IMR-90 (cell line): ENCODE measurements at regions not wholly inside any gene's neighbourhood (a gene's known extent, or its start where the extent isn't known, plus 50 kb on each side); places are given as distances from the start of the nearest gene placed in this dataset.
A peak's percentile ranks its signal among the peaks of the same experiment; 100 is the strongest.

ENCODE experiments used
- ATAC-seq: fragments of 200-7000 bp; cut with Tn5 transposase; 2 replicates; pipeline ENCODE4 v1.9.1; 2020; ENCODE audit warnings: low read depth, mild to moderate bottlenecking, moderate library complexity
- BruUV-seq: library from RNA; stranded (reverse); fragments of 400-500 nt; replicated peaks from 2 replicates; lab custom pipeline; 2021; lab: Mats Ljungman, UMichigan
- CTCF ChIA-PET: fragments of 300-600 bp; formaldehyde crosslinking; extraction: SDS; loops from one replicate; lab custom pipeline; 2021; ENCODE audit warnings: antibody characterized with exemption; lab: Yijun Ruan, JAX
- POLR2A ChIA-PET: fragments of 300-600 bp; sonication (Branson Sonifier 250); formaldehyde crosslinking; loops from one replicate; lab custom pipeline; 2022; ENCODE audit warnings: antibody characterized with exemption; ENCODE audit not compliant: unreplicated experiment; lab: Charles Lee
- DNase-seq: peaks from one replicate; pipeline ENCODE4 v3.0.0; 2013
- H2AFZ ChIP-seq: replicated peaks from 2 replicates; pipeline ENCODE3; 2013; ENCODE audit warnings: low read length, mild to moderate bottlenecking; ENCODE audit not compliant: poor library complexity
- H2AK5ac ChIP-seq: 2 replicates; pipeline ENCODE4 v1.6.1; 2013; ENCODE audit warnings: low read depth, low read length, inconsistent platforms
- H2AK9ac ChIP-seq: replicated peaks from 2 replicates; pipeline ENCODE3; 2013; ENCODE audit warnings: mild to moderate bottlenecking, low read depth, low read length, moderate library complexity; ENCODE audit not compliant: poor library complexity
- H2BK120ac ChIP-seq: 2 replicates; pipeline ENCODE4 v1.6.1; 2013; ENCODE audit warnings: low read depth, low read length, inconsistent platforms
- H2BK15ac ChIP-seq: 3 replicates; pipeline ENCODE4 v1.6.1; 2013; ENCODE audit warnings: low read depth, low read length, inconsistent platforms
- H2BK20ac ChIP-seq: 2 replicates; pipeline ENCODE4 v1.6.1; 2013; ENCODE audit warnings: low read depth, mild to moderate bottlenecking, inconsistent platforms, low read length, moderate library complexity
- H2BK5ac ChIP-seq: 2 replicates; pipeline ENCODE4 v1.6.1; 2013; ENCODE audit warnings: mild to moderate bottlenecking, low read depth, low read length, inconsistent platforms; ENCODE audit not compliant: poor library complexity, severe bottlenecking
- H3K14ac ChIP-seq: replicated peaks from 2 replicates; pipeline ENCODE4 v1.6.1; 2013; ENCODE audit warnings: low read depth, low read length, inconsistent platforms
- H3K18ac ChIP-seq: 2 replicates; pipeline ENCODE4 v1.6.1; 2013; ENCODE audit warnings: low read depth, low read length, control low read depth
- H3K23ac ChIP-seq: 2 replicates; pipeline ENCODE4 v1.6.1; 2013; ENCODE audit warnings: low read depth, low read length, inconsistent platforms
- H3K27ac ChIP-seq: 2 replicates; pipeline ENCODE4 v1.5.1; 2013; ENCODE audit warnings: mild to moderate bottlenecking, control low read depth, low read length; ENCODE audit not compliant: insufficient read depth
- H3K27me3 ChIP-seq: 2 replicates; pipeline ENCODE4 v1.6.1; 2013; ENCODE audit warnings: low read length; ENCODE audit not compliant: control insufficient read depth, insufficient read depth
- H3K36me3 ChIP-seq: 2 replicates; pipeline ENCODE4 v1.6.1; 2013; ENCODE audit warnings: low read length, mixed read lengths; ENCODE audit not compliant: control insufficient read depth, insufficient read depth
- H3K4ac ChIP-seq: 2 replicates; pipeline ENCODE4 v1.6.1; 2013; ENCODE audit warnings: low read depth, low read length, inconsistent platforms
- H3K4me1 ChIP-seq: 2 replicates; pipeline ENCODE4 v1.6.1; 2013; ENCODE audit warnings: low read length, mixed read lengths; ENCODE audit not compliant: control insufficient read depth, insufficient read depth
- H3K4me2 ChIP-seq: 2 replicates; pipeline ENCODE4 v1.6.1; 2013; ENCODE audit warnings: low read depth, mild to moderate bottlenecking, control low read depth, low read length, moderate library complexity
- H3K4me3 ChIP-seq: 2 replicates; pipeline ENCODE4 v1.5.1; 2013; ENCODE audit warnings: low read depth, mild to moderate bottlenecking, control low read depth, low read length, moderate library complexity; ENCODE audit not compliant: insufficient read depth
- H3K56ac ChIP-seq: 2 replicates; pipeline ENCODE4 v1.6.1; 2013; ENCODE audit warnings: low read length, inconsistent platforms; ENCODE audit not compliant: insufficient read depth; ENCODE audit errors: extremely low read depth
- H3K79me1 ChIP-seq, 2 experiments: 2 replicates each; pipeline ENCODE4 v1.6.1; 2013; ENCODE audit warnings: low read length in 2 of 2, inconsistent platforms in 1 of 2, low read depth in 1 of 2
- H3K9ac ChIP-seq: 2 replicates; pipeline ENCODE4 v1.6.1; 2013; ENCODE audit warnings: low read depth, low read length, control low read depth
- H3K9me1 ChIP-seq: 2 replicates; pipeline ENCODE4 v1.6.1; 2013; ENCODE audit warnings: low read length, inconsistent platforms; ENCODE audit not compliant: insufficient read depth
- H3K9me3 ChIP-seq: 2 replicates; pipeline ENCODE4 v1.6.1; 2013; ENCODE audit warnings: low read length; ENCODE audit not compliant: control insufficient read depth, insufficient read depth
- H4K20me1 ChIP-seq: 2 replicates; pipeline ENCODE4 v1.6.1; 2013; ENCODE audit warnings: low read length, inconsistent platforms; ENCODE audit not compliant: insufficient read depth
- H4K5ac ChIP-seq: 2 replicates; pipeline ENCODE4 v1.6.1; 2013; ENCODE audit warnings: mild to moderate bottlenecking, low read depth, low read length, control low read depth
- H4K8ac ChIP-seq, 2 experiments: 2 replicates each; pipeline ENCODE4 v1.6.1; 2013; ENCODE audit warnings: low read depth in 2 of 2, low read length in 2 of 2, control low read depth in 1 of 2, inconsistent platforms in 1 of 2
- H4K91ac ChIP-seq: 2 replicates; pipeline ENCODE4 v1.6.1; 2013; ENCODE audit warnings: low read depth, low read length, inconsistent platforms; ENCODE audit not compliant: insufficient read depth
- BHLHE40 ChIP-seq: fragments of 150-350 bp; IDR thresholded peaks from 2 replicates; pipeline ENCODE4 v1.6.1; 2016; ENCODE audit warnings: mild to moderate bottlenecking, low read depth, low read length
- CEBPB ChIP-seq: IDR thresholded peaks from 2 replicates; pipeline ENCODE4 v1.6.1; 2012; ENCODE audit warnings: low read depth, low read length, improper control_type of control experiment
- CHD1 ChIP-seq: IDR thresholded peaks from 2 replicates; pipeline ENCODE4 v1.6.1; 2012; ENCODE audit warnings: low read depth, low read length, improper control_type of control experiment
- FOS ChIP-seq: fragments of 150-350 bp; IDR thresholded peaks from 2 replicates; pipeline ENCODE4 v1.6.1; 2016; ENCODE audit warnings: low read depth, low read length
- MAFK ChIP-seq: IDR thresholded peaks from 2 replicates; pipeline ENCODE4 v1.6.1; 2012; ENCODE audit warnings: low read depth, low read length, improper control_type of control experiment
- MAZ ChIP-seq: IDR thresholded peaks from 2 replicates; pipeline ENCODE4 v1.6.1; 2012; ENCODE audit warnings: low read depth, mild to moderate bottlenecking, low read length, improper control_type of control experiment, moderate library complexity, borderline replicate concordance
- MXI1 ChIP-seq: IDR thresholded peaks from 2 replicates; pipeline ENCODE4 v1.6.1; 2012; ENCODE audit warnings: low read depth, mild to moderate bottlenecking, low read length, moderate library complexity, borderline replicate concordance
- NFE2L2 ChIP-seq: fragments of 150-350 bp; IDR thresholded peaks from 2 replicates; pipeline ENCODE4 v1.6.1; 2016; ENCODE audit warnings: low read depth, mild to moderate bottlenecking, low read length
- POLR2A ChIP-seq: IDR thresholded peaks from 2 replicates; pipeline ENCODE4 v1.6.1; 2012; ENCODE audit warnings: mild to moderate bottlenecking, low read depth, low read length
- RAD21 ChIP-seq: IDR thresholded peaks from 2 replicates; pipeline ENCODE4 v1.6.1; 2012; ENCODE audit warnings: low read length, improper control_type of control experiment
- RCOR1 ChIP-seq: IDR thresholded peaks from 2 replicates; pipeline ENCODE4 v1.6.1; 2012; ENCODE audit warnings: mild to moderate bottlenecking, low read length, improper control_type of control experiment; ENCODE audit not compliant: insufficient replicate concordance
- RFX5 ChIP-seq: IDR thresholded peaks from 2 replicates; pipeline ENCODE4 v1.8.0; 2012; ENCODE audit warnings: low read depth, mild to moderate bottlenecking, low read length, moderate library complexity
- SMC3 ChIP-seq: fragments of 150-350 bp; IDR thresholded peaks from 2 replicates; pipeline ENCODE4 v1.6.1; 2016; ENCODE audit warnings: low read depth, mild to moderate bottlenecking, antibody characterized with exemption, low read length, moderate library complexity
- WGBS, 2 experiments: methylation state at CpG; one replicate each; pipeline versions ENCODE4 v1.1.5 to v1.1.7; 2013; ENCODE audit warnings: missing lambda C conversion rate in 2 of 2; ENCODE audit not compliant: insufficient read length in 1 of 2; ENCODE audit errors: extremely low coverage in 2 of 2; 5-methylcytosine and 5-hydroxymethylcytosine counted together
- dilution Hi-C: fragments of 300-500 bp; cut with HindIII; formaldehyde crosslinking; loops from one replicate; pipeline ENCODE4 v1.14.3; 2018; ENCODE audit warnings: low sequenced_read_pairs; ENCODE audit not compliant: unreplicated experiment
- in situ Hi-C: fragments of 300-500 bp; cut with MboI; formaldehyde crosslinking; loops from 3 replicates; pipeline ENCODE4 v1.14.3; 2019; ENCODE audit warnings: low sequenced_read_pairs, inconsistent platforms, mixed read lengths
- intact Hi-C: fragments of 100-400 bp; cut with micrococcal nuclease; formaldehyde crosslinking; loops from 2 replicates; pipeline ENCODE4 v1.10.0; 2022
- TF ChIP-seq, protein P1 (sequence below): conservative IDR thresholded peaks from 2 replicates; pipeline ENCODE4 v1.5.1; 2012; ENCODE audit warnings: mild to moderate bottlenecking, low read depth, low read length, improper control_type of control experiment
- TF ChIP-seq, protein P2 (sequence below): fragments of 150-350 bp; IDR thresholded peaks from 2 replicates; pipeline ENCODE4 v1.6.1; 2016; ENCODE audit warnings: low read depth, mild to moderate bottlenecking, low read length, moderate library complexity, borderline replicate concordance
- TF ChIP-seq, protein P3 (sequence below): fragments of 150-350 bp; IDR thresholded peaks from 2 replicates; pipeline ENCODE4 v1.6.1; 2017; ENCODE audit warnings: mild to moderate bottlenecking, antibody characterized with exemption, low read length, low read depth

GRCh38 chr2:201950606-201951005 lies 83.0 kb upstream of the FZD7 start:
- Histone ChIP-seq H3K23ac (no peak overlapping the region), H2AK9ac (no peak overlapping the region), H3K4me1 (peaks cover 4% of the 10 kb centered on the region), H3K27ac (no peak overlapping the region), H4K91ac (no peak overlapping the region), H3K4me3 (no peak overlapping the region), H2BK5ac (no peak overlapping the region), H3K9me1 (no peaks in the 10 kb centered on the region), H3K4ac (no peak overlapping the region), H3K27me3 (peaks cover 3% of the 10 kb centered on the region; the same call in 1 of the 2 replicates), H2BK120ac (no peak overlapping the region), H3K4me2 (no peak overlapping the region), H4K20me1 (no peaks in the 10 kb centered on the region), H2AFZ (no peak overlapping the region), H3K9ac (no peak overlapping the region), H3K79me1 (no peaks in the 10 kb centered on the region), H3K14ac (no peak overlapping the region), H2BK15ac (no peak overlapping the region), H4K8ac (no peak overlapping the region), H3K36me3 (no peaks in the 10 kb centered on the region), H3K18ac (no peak overlapping the region), H2AK5ac (no peak overlapping the region), H2BK20ac (no peak overlapping the region), H3K9me3 (no peaks in the 10 kb centered on the region), H3K56ac (no peak overlapping the region), H4K5ac (no peak overlapping the region)
- DNase-seq (peak; percentile 54), ATAC-seq (no peak; the same call in 1 of the 2 replicates)
- CTCF ChIA-PET, result no interaction called here
- intact Hi-C loops, result no loop called here
- BruUV-seq, result no TSS peak
- POLR2A ChIA-PET, result no interaction called here
- no CpG with 5 or more reads among the region's 6 CpGs for WGBS, 2 experiments
- in situ Hi-C loops, result no loop called here
- TF ChIP-seq MXI1, result no peak
- TF ChIP-seq CHD1, result no peak
- TF ChIP-seq BHLHE40, result no peak
- TF ChIP-seq, protein P1, sequence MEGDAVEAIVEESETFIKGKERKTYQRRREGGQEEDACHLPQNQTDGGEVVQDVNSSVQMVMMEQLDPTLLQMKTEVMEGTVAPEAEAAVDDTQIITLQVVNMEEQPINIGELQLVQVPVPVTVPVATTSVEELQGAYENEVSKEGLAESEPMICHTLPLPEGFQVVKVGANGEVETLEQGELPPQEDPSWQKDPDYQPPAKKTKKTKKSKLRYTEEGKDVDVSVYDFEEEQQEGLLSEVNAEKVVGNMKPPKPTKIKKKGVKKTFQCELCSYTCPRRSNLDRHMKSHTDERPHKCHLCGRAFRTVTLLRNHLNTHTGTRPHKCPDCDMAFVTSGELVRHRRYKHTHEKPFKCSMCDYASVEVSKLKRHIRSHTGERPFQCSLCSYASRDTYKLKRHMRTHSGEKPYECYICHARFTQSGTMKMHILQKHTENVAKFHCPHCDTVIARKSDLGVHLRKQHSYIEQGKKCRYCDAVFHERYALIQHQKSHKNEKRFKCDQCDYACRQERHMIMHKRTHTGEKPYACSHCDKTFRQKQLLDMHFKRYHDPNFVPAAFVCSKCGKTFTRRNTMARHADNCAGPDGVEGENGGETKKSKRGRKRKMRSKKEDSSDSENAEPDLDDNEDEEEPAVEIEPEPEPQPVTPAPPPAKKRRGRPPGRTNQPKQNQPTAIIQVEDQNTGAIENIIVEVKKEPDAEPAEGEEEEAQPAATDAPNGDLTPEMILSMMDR, result no peak
- TF ChIP-seq, protein P2, sequence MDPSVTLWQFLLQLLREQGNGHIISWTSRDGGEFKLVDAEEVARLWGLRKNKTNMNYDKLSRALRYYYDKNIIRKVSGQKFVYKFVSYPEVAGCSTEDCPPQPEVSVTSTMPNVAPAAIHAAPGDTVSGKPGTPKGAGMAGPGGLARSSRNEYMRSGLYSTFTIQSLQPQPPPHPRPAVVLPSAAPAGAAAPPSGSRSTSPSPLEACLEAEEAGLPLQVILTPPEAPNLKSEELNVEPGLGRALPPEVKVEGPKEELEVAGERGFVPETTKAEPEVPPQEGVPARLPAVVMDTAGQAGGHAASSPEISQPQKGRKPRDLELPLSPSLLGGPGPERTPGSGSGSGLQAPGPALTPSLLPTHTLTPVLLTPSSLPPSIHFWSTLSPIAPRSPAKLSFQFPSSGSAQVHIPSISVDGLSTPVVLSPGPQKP, result no peak
- TF ChIP-seq POLR2A, result no peak
- no peak for TF ChIP-seq CEBPB
- TF ChIP-seq RAD21, result no peak
- TF ChIP-seq MAZ, result no peak
- no peak for TF ChIP-seq RFX5
- no peak for TF ChIP-seq SMC3
- TF ChIP-seq FOS, result no peak
- no peak for TF ChIP-seq RCOR1
- TF ChIP-seq, protein P3, sequence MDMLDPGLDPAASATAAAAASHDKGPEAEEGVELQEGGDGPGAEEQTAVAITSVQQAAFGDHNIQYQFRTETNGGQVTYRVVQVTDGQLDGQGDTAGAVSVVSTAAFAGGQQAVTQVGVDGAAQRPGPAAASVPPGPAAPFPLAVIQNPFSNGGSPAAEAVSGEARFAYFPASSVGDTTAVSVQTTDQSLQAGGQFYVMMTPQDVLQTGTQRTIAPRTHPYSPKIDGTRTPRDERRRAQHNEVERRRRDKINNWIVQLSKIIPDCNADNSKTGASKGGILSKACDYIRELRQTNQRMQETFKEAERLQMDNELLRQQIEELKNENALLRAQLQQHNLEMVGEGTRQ, result no peak
- no peak for TF ChIP-seq NFE2L2
- TF ChIP-seq MAFK, result no peak
- dilution Hi-C loops, result no loop called here
